ENCODE measurements at regions not wholly inside any gene's neighbourhood (a gene's known extent, or its start where the extent isn't known, plus 50 kb on each side); places are given as distances from the start of the nearest gene placed in this dataset.

- 84 to 89% methylated on average over 2 of the region's 2 CpGs for WGBS, 2 donors
Observed at GRCh38 chr9:100686420-100686819, 108.5 kb downstream of the CAVIN4 start.

GRCh38 chr9:100689635-100690034, 111.8 kb downstream of the CAVIN4 start:
- no peaks in the 10 kb centered on the region for H3K36me3 ChIP-seq (ENCODE audit: control insufficient read depth in 4 of 4, insufficient read depth in 4 of 4, low read length in 4 of 4)
- 24 to 50% methylated on average over 3 of the region's 3 CpGs for WGBS, 2 donors

More at GRCh38 chr9:100686420-100686819, 108.5 kb downstream of the CAVIN4 start:
- H3K36me3 ChIP-seq (ENCODE audit: control insufficient read depth in 4 of 4, insufficient read depth in 4 of 4, low read length in 4 of 4), result no peaks in the 10 kb centered on the region
- ATAC-seq (ENCODE audit: insufficient read depth, low FRiP score) (no peak), DNase-seq (no peak)
- H3K27me3 ChIP-seq (ENCODE audit: control insufficient read depth in 3 of 3, insufficient read depth in 3 of 3, low read length in 2 of 3), result no peaks in the 10 kb centered on the region
- no peak overlapping the region for H3K9ac ChIP-seq (ENCODE audit: insufficient read depth in 1 of 2, low read length in 2 of 2)
- TF ChIP-seq CTCF (IDR thresholded peaks at IDR 0.05; ENCODE audit: control extremely low read depth, extremely low read depth), result no peak
- no peak overlapping the region for H3K4me3 ChIP-seq
- no peaks in the 10 kb centered on the region for H3K4me1 ChIP-seq (ENCODE audit: control insufficient read depth in 5 of 5, insufficient read depth in 5 of 5, low read length in 5 of 5)
- H3K9me3 ChIP-seq (ENCODE audit: control insufficient read depth in 4 of 4, insufficient read depth in 3 of 4, low read length in 3 of 4), result no peaks in the 10 kb centered on the region
- H3K27ac ChIP-seq (ENCODE audit: low read depth in 1 of 2, low read length in 1 of 2), result no peak overlapping the region

GRCh38 chr9:100690438-100690837, 112.6 kb downstream of the CAVIN4 start:
- no peak for ATAC-seq (ENCODE audit: insufficient read depth, low FRiP score)
- no peak for TF ChIP-seq CTCF (IDR thresholded peaks at IDR 0.05; ENCODE audit: control extremely low read depth, extremely low read depth)
- Histone ChIP-seq H3K9ac (ENCODE audit: insufficient read depth in 1 of 2, low read length in 2 of 2) (no peak overlapping the region), H3K36me3 (ENCODE audit: control insufficient read depth in 4 of 4, insufficient read depth in 4 of 4, low read length in 4 of 4) (no peaks in the 10 kb centered on the region), H3K9me3 (ENCODE audit: control insufficient read depth in 4 of 4, insufficient read depth in 3 of 4, low read length in 3 of 4) (no peaks in the 10 kb centered on the region), H3K27ac (ENCODE audit: low read depth in 1 of 2, low read length in 1 of 2) (no peak overlapping the region), H3K27me3 (ENCODE audit: control insufficient read depth in 3 of 3, insufficient read depth in 3 of 3, low read length in 2 of 3) (no peaks in the 10 kb centered on the region), H3K4me1 (ENCODE audit: control insufficient read depth in 5 of 5, insufficient read depth in 5 of 5, low read length in 5 of 5) (no peaks in the 10 kb centered on the region), H3K4me3 (no peak overlapping the region)
- no peak for DNase-seq
- WGBS, 2 donors, result 88% methylated on average over 5 of the region's 5 CpGs

More at GRCh38 chr9:100689635-100690034, 111.8 kb downstream of the CAVIN4 start:
- Histone ChIP-seq H3K4me3 (no peak overlapping the region), H3K9ac (ENCODE audit: insufficient read depth in 1 of 2, low read length in 2 of 2) (no peak overlapping the region), H3K27ac (ENCODE audit: low read depth in 1 of 2, low read length in 1 of 2) (no peak overlapping the region), H3K4me1 (ENCODE audit: control insufficient read depth in 5 of 5, insufficient read depth in 5 of 5, low read length in 5 of 5) (no peaks in the 10 kb centered on the region), H3K27me3 (ENCODE audit: control insufficient read depth in 3 of 3, insufficient read depth in 3 of 3, low read length in 2 of 3) (no peaks in the 10 kb centered on the region), H3K9me3 (ENCODE audit: control insufficient read depth in 4 of 4, insufficient read depth in 3 of 4, low read length in 3 of 4) (no peaks in the 10 kb centered on the region)
- ATAC-seq (ENCODE audit: insufficient read depth, low FRiP score), result no peak
- no peak for DNase-seq
- no peak for TF ChIP-seq CTCF (IDR thresholded peaks at IDR 0.05; ENCODE audit: control extremely low read depth, extremely low read depth)

- H3K4me1 ChIP-seq (ENCODE audit: control insufficient read depth in 5 of 5, insufficient read depth in 5 of 5, low read length in 5 of 5), result no peaks in the 10 kb centered on the region
- no peaks in the 10 kb centered on the region for H3K36me3 ChIP-seq (ENCODE audit: control insufficient read depth in 4 of 4, insufficient read depth in 4 of 4, low read length in 4 of 4)
- DNase-seq (no peak), ATAC-seq (ENCODE audit: insufficient read depth, low FRiP score) (no peak)
- no peak overlapping the region for H3K9ac ChIP-seq (ENCODE audit: insufficient read depth in 1 of 2, low read length in 2 of 2)
- 95 to 98% methylated on average over 1 of the region's 1 CpG for WGBS, 2 donors
- no peaks in the 10 kb centered on the region for H3K27me3 ChIP-seq (ENCODE audit: control insufficient read depth in 3 of 3, insufficient read depth in 3 of 3, low read length in 2 of 3)
- H3K4me3 ChIP-seq, result no peak overlapping the region
- no peak overlapping the region for H3K27ac ChIP-seq (ENCODE audit: low read depth in 1 of 2, low read length in 1 of 2)
- TF ChIP-seq CTCF (IDR thresholded peaks at IDR 0.05; ENCODE audit: control extremely low read depth, extremely low read depth), result no peak
- H3K9me3 ChIP-seq (ENCODE audit: control insufficient read depth in 4 of 4, insufficient read depth in 3 of 4, low read length in 3 of 4), result no peaks in the 10 kb centered on the region
Observed at GRCh38 chr9:100697339-100697738, 119.5 kb downstream of the CAVIN4 start.
